ENCODE measurements at regions not wholly inside any gene's neighbourhood (a gene's known extent, or its start where the extent isn't known, plus 50 kb on each side); places are given as distances from the start of the nearest gene placed in this dataset.
"Not testable (repeated sequence)": the region's sequence is repeated elsewhere in the genome, so short reads cannot be mapped to it uniquely, and the experiment has no call there.

DNA sequence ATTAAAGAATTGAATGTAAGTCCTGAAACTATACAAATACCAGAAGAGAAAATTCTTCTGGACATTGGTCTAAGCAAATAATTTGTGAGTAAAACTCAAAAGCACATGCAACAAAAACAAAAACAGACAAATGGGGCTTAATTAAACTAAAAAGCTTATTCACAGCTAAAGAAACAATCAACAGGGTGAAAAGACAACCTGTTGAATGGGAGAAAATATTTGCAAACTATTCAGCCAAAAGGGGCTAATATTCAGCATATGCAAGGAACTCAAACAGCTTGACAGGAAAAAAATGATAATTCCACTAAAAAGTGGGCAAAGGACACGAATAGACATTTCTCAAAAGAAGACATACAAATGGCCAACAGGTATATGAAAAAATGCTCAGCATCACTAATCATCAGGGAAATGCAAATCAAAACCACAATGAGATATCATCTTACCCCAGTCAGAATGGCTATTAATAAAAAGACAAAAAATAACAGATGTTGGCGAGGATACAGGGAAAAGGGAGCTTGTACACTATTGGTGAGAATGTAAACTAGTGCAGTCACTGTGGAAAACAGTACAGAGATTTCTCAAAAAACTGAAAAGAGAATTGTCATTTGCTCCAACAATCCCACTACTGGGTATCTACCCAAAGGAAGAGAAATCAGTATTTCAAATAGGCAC, 177.5 kb upstream of the RTL1 start:
- no peak for DNase-seq (ENCODE audit: low spot score)

DNA sequence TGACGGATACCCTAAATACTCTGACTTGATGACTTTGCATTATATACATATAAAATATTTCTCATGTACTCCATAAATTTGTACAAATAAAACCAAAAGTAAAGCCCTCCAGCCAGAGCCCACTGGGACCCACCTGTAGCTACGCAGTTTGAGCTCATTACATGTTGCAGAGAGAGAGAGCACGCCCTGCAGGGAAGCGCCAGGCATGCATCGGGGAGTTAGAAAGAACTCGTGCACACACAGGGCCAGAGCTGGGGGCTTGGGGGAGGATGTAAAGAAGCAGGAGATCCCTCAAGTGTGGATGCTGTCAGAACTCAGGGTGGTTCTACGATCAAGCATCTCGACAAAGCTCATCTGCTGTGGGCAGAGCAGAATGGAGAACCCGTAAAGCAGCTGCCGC, 178.5 kb upstream of the RTL1 start:
- no peak for DNase-seq (ENCODE audit: low spot score)

DNA sequence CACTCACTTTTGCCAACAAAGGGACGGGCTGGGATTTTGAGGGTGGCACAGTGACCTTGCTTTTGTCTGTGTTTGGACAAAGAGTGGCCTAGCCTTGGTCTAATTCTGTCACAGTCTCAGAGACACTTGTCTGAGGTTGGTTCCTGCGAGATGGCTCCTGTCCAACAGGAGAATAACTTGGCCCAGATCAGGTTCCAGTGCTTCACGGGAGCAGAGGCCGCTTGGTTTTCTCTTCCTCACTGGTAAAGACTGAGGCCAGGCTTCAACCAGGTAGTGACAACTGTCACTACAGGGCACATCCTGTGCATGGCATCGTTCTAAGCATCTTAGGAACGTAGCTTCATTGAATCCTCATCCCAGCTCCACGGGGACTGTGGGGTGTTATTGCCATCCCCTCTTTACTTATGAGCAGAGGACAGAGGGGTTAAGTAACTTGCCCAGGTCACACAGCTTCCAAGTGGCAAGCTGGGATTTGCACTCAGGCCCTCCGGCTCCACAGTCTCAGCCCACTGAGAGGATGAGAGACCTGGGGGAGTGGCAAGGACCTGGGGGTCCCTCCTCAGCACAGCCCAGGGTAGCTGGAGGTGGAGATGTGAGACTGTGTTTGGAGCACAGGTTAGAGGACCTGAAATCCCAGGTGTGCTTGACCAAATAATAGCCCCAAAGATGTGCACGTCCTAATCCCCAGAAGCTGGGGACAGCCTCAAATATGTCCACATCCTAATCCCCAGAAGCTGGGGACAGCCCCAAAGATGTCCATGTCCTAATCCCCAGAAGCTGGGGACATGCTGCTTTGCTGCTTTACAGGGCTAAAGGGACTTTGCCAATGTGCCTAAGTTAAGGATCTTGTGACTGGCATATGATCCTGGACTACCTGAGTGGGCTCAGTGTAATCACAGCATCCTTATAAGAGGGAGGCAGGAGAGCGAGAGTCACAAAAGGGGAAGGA, 179.2 kb upstream of the RTL1 start:
- DNase-seq (ENCODE audit: low spot score): no peak

DNA sequence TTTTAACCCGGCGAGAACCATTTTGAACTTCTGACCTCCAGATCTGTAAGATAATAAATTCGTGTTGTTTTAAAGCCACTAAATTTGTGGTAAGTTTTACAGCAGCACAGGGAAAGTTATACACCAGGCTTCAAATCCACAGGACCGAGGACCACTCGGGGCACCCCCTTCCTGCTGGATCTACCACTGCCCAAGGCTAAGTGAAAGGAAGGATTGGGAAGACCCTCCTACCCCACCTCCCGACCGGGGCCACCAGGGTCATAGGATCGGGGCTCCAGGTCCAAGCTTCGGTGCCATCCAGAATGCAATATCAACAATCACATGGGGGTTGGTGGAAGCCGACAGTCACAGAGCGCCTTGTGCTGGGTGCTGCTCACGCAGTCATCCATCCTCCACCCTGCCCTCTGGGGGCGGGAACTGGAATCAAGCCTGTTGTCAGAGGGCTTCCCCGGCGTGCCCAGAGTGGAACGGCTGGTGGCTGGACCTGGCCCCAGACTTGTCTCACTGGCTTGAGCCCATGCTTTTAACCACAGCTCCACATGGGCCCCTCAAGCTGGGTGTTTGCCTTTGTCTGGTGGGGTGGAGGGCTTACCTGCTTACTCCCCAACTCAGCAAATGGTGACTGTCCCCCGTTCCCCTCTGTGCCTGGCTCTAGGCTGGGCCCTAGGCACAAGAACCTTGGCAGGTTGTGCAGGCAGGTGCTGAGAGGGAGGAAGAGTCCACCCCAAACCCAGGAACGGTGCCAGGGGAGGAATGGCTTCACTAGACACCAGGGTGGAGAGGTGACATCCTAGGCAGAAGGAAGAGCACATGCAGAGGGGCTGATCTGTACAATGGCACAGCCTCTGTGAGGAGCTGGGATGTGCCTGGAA, 180.3 kb upstream of the RTL1 start:
- DNase-seq (ENCODE audit: low spot score): no peak

DNA sequence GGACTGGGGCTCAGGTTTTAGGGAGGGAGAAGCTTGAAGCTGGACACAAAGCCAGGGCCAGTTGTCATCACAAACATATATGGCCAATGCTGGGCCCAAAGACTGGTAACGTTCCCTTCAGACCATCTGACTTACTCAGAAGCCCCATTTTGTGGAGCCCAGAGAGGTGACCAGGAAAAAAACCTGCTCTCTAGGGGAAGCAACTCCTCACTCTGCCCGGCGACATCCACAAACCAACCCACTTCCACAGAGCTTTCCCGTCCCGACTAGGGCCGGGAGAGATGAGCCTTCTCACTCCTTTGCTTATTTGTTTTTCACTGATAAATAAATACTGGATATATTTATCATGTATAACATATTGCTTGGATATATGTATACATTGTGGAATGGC, 180.9 kb upstream of the RTL1 start:
- no peak for DNase-seq (ENCODE audit: low spot score)

DNA sequence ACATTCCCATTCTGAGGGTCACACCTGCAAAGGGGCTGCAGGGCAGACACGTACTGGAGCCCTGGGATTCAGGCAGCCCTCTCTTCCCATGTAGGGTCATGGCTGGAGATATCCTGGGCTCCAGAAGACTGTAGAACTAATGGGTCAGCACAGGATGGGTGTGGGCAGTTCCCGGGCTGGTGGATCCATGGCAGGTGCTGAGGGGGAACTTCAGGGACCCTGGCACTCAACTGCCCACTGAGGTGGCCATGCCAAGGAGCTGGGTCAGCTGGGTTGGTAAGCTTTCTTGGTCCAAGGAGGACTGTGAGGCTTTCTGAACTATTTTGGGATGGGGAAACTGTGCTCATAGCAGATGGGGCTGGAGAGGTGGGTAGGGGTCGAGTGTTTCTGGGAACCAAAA, 183.4 kb upstream of the RTL1 start:
- no peak for DNase-seq (ENCODE audit: low spot score)

DNA sequence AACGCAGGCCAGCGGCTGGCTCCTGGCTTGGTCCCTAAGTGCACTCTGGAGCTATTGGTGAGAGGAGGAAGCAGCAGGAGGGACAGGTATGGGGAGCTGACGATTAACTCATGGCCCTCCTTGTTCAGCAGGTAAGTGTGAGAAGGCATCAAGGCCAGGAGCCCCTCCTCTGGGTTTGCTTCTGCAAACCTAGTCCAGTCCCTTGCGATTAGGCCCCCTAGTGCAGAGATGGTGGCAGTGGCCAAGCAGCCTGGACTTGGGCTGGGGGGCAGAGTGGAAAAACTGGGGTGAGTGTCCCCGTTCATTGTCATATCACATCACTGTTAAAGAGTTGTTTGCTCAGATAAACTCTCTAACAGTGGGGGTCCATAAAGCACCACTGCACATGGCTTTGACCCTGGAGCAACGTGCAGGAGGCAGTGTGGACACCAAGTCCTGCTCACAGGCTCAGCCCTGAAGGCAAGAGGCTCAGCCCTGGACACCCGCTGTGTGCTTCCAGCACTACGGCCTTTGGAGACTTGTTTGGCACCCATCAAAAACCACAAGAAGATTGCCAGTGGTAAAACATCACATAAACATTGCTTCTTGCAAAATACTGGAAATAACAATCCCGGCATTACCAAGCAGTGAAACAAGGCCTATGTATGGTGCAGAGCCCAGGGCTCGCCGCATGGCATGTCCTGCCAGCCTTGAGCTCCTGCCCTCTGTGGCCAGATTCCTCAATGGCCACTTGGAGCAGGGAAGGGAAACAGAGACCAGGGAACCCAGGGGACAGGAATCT, 184.3 kb upstream of the RTL1 start:
- no peak for DNase-seq (ENCODE audit: low spot score)

DNA sequence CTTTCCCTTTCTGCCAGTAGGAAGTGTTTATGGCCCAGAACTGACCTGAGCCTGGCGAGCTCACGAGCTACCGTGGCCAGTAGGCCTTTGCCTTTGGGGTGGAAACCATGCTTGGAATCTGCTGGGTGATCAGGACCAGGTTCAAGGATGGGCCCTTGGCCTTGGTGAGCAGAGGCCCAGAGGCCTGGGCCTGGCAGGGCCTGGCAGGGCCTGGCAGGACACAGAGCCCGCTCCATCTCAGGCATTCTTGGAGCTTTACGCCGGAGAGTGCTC, 184.8 kb upstream of the RTL1 start:
- DNase-seq (ENCODE audit: low spot score): no peak

DNA sequence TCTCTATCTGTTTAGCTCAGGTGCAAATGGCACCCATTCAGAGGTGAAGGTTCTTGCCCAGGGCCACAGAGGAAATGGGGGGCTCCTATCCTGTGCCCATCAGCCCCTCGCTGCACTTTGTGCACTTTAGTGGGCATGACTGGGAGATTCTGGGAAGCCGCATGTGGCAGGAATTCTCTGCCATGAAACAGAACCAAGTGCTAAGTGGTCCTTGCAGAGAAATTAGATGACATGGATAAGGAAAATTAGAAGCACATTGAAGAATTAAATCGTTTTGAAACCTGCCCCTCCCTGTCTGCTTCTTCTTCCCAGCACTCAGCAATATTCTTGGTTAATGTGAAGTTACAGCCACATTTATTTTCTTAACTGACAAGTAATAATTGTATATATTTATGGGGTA, 185.2 kb upstream of the RTL1 start:
- no peak for DNase-seq (ENCODE audit: low spot score)

DNA sequence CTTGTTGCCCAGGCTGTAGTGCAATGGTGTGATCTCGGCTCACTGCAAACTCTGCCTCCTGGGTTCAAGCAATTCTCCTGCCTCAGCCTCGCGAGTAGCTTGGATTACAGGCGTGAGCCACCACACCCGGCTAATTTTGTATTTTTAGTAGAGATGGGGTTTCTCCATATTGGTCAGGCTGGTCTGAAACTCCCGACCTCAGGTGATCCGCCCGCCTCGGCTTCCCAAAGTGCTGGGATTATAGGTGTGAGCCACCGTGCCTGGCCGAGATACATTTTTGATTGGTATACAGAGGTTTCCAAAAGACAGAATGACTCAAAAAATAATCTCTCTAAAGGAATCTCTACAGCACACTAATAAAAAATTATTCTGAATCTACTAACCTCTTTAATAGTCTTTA, 187.0 kb upstream of the RTL1 start:
- not testable (repeated sequence) for DNase-seq (ENCODE audit: low spot score)

DNA sequence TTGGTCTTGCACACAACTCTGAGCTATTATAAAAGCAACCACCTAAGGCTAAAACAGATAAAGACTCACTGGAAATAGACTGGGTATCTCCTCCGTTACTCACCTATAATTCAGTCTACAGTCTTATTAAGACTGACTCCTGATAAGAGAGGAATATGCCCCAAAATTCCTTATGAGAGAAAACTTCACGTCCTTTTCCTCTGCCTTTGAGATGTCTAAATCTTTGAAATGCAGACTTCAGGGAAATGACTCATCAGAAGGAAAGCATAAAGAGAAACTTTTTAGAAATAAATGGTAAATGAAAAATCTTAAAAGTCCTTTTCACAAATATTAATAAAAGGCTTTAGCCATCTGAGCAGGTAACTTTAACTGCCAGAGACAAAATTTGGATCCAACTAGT, 187.5 kb upstream of the RTL1 start:
- no peak for DNase-seq (ENCODE audit: low spot score)

DNA sequence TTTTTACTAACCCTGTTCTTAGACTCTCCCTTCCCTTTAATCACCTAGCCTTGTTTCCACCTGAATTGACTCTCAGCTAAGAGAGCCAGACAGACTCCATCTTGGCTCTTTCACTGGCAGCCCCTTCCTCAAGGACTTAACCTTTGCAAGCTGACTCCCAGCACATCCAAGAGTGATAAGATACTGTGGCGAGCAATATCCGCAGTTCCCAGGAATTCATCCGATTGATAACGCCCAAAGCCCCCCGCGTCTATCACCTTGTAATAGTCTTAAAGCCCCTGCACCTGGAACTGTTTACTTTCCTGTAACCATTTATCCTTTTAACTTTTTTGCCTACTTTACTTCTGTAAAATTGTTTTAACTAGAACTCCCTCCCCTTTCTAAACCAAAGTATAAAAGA, 191.4 kb upstream of the RTL1 start:
- not testable (repeated sequence) for DNase-seq (ENCODE audit: low spot score)

DNA sequence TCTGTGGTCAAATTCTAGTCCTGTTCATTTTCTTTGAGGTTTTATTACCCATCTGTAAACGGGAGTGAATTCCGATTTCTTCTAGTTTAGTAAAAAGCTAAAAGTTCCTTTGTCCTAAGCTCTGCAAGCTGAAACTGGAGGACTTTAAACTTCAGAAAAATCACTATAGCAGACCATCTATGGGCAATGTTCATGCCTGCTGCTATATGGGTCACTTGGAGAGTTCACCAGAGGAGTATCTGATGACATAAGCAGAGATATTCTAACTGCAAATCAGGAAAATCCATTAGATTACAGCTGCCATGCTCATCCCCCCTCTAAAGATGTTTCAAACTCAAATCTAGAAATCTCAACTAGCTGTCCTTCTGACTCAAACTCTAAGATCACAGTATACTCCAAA, 193.0 kb upstream of the RTL1 start:
- DNase-seq (ENCODE audit: low spot score): no peak

DNA sequence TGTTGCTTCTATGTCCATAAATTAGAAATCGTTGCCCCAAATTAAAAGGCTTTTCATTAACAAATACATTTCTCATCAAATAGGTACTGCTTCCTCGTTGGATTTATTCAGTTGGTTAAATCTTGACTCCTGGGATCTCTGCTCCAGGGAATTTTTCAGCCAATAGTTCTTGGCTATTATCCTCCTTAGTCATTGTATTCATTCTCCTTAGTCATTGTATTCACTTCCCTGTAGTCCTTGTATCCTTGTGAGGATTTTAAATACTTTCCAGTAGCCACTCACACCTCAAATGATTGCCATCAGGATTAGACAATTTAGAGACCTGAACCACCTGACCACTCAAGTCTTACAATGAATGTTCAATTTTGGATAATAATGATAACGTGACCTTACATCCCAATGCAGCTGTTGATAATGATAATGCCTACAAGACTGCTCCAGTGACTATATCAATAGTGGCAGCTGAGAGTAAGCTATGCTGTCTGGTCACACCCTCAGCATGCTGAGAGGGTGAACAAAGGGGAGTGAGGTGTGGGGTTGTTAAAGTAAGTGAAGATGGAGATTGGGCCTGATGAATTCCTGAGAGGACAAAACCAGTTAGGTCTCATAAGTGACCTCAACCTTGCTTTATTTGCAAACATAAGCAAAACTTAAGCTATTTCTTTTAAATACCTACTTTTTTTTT, 193.7 kb upstream of the RTL1 start:
- DNase-seq (ENCODE audit: low spot score): no peak

DNA sequence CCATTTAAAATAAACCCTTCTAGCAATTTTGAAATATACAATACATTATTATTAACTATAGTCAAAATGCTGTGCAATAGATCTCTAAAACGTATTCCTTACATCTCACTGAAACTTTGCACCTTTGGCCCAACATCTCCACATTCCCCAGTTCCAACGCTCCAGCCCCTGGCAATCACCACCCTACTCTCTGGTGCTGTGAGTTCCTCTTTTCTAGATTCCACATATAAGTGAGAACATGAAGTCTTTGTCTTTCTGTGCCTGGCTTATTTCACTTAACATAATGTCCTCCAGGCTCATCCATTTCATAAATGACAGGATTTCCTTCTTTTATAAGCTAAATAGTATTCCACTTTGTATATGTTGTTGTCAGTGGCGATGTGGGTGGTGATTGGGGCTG, 194.7 kb upstream of the RTL1 start:
- DNase-seq (ENCODE audit: low spot score): no peak

DNA sequence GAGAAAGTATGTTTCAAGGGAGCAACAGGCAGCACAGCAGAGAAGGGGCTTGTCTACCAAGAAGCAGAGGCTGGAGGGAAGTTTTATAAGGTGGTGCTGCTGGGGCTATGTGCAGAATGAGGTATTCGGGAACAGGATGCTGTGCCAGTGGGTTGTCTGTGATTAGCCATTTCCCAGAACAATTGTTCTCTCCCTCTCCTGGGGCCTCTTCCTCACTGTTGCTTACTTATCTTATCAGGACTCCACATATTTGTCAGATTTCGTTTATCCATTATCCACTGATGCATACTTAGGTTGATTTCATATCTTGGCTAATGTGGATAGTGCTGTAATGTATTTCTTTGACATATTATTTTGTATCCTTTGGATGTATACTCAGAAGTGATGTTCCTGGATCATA, 195.1 kb upstream of the RTL1 start:
- DNase-seq (ENCODE audit: low spot score): no peak

DNA sequence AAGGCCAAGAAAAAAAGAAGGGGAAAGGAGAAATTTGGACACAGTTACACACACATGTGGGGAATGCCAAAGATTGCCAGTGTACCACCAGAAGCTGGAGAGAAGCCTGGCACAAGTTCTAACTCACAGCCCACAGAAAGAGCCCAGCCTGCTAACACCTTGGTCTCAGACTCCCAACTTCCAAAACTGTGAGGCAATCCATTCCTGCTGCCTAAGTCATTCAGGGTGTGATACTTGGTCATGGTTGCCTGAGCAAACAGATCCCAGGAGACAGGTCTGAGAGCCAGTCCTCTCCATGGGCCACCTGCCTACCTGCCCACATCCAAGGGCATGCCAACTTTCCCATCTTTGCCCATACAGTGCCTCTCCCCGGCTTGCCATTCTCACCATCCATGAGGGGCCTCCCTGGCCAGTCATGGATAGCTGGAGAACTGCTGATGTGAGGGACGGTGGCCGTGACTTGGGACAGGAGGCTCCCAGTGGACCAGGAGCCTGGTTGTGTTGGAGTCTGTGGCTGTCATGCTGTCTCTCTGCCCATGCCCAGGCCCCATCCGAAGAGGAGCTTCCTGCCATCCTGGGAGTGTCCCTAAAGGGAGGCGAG, 198.0 kb upstream of the RTL1 start:
- no peak for DNase-seq (ENCODE audit: low spot score)

DNA sequence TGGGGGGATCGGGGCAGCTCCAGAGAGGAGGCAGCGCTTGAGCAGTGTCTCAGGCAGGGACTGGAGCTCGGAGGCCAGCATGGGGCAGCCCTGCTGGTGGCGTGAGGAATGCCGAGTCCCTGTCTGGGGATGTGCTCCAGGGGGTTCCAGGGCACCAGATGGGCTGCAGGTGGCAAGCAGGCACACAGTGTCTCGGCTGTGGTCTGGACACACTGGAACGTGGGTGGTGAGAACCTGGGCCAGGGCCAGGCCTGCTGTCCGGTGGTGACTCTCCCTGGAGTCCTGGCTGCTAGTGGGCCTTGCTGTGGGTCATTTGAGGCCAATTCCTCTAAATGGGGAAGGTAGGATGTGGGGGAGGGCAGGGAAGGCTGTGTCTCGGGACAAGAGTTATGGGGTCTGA, 199.4 kb upstream of the RTL1 start:
- no peak for DNase-seq (ENCODE audit: low spot score)

DNA sequence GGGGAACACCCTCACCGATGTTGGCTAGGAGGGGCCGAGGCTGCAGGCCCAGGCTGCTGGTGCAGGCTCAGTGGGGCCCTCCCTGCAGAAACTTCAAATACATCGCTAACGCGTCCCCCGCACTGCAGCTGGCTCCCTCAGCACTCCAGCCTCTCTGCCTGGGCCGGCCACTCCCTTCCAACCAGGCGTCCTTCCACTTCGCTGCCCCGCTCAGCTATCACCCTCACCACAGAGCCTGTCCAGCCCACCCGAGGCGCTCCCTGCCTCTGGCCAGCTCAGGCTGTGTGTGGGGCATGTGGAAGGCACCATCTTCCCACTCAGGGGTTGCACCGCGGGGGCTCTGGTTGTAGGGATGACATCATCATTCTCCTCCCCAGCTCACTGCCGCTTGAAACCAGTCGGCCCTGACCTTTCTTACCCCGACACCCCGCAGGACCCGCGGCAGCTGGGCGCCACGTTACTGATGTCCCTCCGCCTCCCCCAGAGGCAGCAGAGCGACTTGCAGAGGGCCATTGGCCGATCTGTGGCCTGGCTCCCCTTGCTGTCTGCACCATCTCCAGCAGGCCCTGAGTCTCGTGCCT, 199.9 kb upstream of the RTL1 start:
- DNase-seq (ENCODE audit: low spot score): no peak

DNA sequence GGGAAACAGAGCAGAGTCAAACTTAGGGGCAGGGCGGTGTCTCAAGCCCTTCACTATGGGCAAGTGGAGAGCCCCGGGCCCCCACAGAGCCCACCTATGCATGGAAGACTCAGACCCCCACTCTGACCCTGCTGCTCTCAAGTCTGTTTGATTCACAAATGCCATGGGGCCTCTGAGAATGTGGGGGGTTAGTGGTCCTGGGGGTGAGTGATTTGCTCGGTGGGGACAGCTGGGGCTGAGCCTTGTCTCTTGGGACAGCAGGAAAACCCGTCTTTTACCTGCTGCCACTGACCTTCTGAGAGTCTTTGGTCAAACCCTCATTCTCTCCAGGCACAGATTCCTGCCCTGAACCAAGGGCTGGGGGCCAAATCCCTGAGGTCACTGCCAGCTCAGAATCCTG, 201.0 kb upstream of the RTL1 start:
- DNase-seq (ENCODE audit: low spot score): no peak

DNA sequence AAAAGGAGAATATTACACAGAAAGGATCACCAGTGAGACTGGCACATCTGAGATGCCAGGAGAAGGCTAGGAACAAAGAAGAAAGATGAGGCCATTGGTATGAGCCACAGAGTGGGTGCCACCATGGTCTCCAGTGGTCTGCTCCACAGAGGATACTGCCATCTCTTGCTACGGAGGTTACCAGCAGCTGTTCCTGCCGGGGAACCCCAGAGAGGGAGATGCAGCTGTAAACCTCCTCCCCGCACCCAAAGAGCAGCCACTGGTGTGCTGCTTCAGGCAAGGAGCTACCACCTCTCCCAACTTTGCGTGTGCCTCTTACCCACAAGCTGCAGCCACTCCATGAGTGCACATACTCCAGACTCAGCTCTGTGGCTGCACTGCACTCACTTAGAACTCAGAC, 201.5 kb upstream of the RTL1 start:
- no peak for DNase-seq (ENCODE audit: low spot score)

Measured in hematopoietic multipotent progenitor cell treated with erythropoietin and hydrocortisone succinate and interleukin-3 and kit ligand, for 17 days (in vitro differentiated cells).